Neural progenitor cell (in vitro differentiated cells): ENCODE measurements at regions not wholly inside any gene's neighbourhood (a gene's known extent, or its start where the extent isn't known, plus 50 kb on each side); places are given as distances from the start of the nearest gene placed in this dataset.

Source experiments
- DNase-seq: peaks from one replicate; pipeline ENCODE4 v3.0.0-alpha.2; 2016; ENCODE audit warnings: low spot score
- H2AFZ ChIP-seq: fragments of 200-600 bp; sonication (generic); replicated peaks from 2 replicates; pipeline ENCODE4 v1.6.1; 2016; ENCODE audit warnings: antibody characterized with exemption
- H3F3A ChIP-seq: fragments of 200-600 bp; sonication (generic); 2 replicates; pipeline ENCODE4 v1.6.1; 2016; ENCODE audit warnings: antibody characterized with exemption, low read depth
- H3K27ac ChIP-seq: fragments of 200-600 bp; sonication (generic); 2 replicates; pipeline ENCODE4 v1.5.1; 2016; ENCODE audit warnings: mild to moderate bottlenecking
- H3K27me3 ChIP-seq: fragments of 200-600 bp; sonication (generic); 2 replicates; pipeline ENCODE4 v1.6.1; 2016; ENCODE audit warnings: mild to moderate bottlenecking, moderate library complexity
- H3K36me3 ChIP-seq: fragments of 200-600 bp; sonication (generic); 2 replicates; pipeline ENCODE4 v1.5.1; 2016
- H3K4me1 ChIP-seq: fragments of 200-600 bp; sonication (generic); 2 replicates; pipeline ENCODE4 v1.6.1; 2016; ENCODE audit warnings: mixed run types
- H3K4me2 ChIP-seq: fragments of 200-600 bp; sonication (generic); 2 replicates; pipeline ENCODE4 v1.6.1; 2016
- H3K4me3 ChIP-seq: fragments of 200-600 bp; sonication (generic); 2 replicates; pipeline ENCODE4 v1.5.1; 2016
- H3K79me2 ChIP-seq: fragments of 200-600 bp; sonication (generic); 2 replicates; pipeline ENCODE4 v1.6.1; 2016; ENCODE audit warnings: low read depth
- H3K9ac ChIP-seq: fragments of 200-600 bp; sonication (generic); 2 replicates; pipeline ENCODE4 v1.6.1; 2016
- H3K9me3 ChIP-seq: fragments of 200-600 bp; sonication (generic); 2 replicates; pipeline ENCODE4 v1.5.1; 2016; ENCODE audit warnings: low read depth
- H4K20me1 ChIP-seq: fragments of 200-600 bp; sonication (generic); 2 replicates; pipeline ENCODE4 v1.6.1; 2016; ENCODE audit warnings: low read depth
- H3K27ac Mint-ChIP-seq: 3 replicates; pipeline ENCODE4 v1.8.0; 2021; ENCODE audit warnings: mixed read lengths
- H3K27me3 Mint-ChIP-seq: 2 replicates; pipeline ENCODE4 v1.8.0; 2022; ENCODE audit warnings: low read depth, mild to moderate bottlenecking, inconsistent platforms, moderate library complexity, mixed read lengths; ENCODE audit not compliant: insufficient read depth
- H3K36me3 Mint-ChIP-seq: 3 replicates; pipeline ENCODE4 v1.8.0; 2021; ENCODE audit warnings: mixed read lengths
- H3K4me1 Mint-ChIP-seq: 3 replicates; pipeline ENCODE4 v1.8.0; 2021; ENCODE audit warnings: mixed read lengths
- H3K4me3 Mint-ChIP-seq: 3 replicates; pipeline ENCODE4 v1.8.0; 2021; ENCODE audit warnings: mild to moderate bottlenecking, moderate library complexity, mixed read lengths
- H3K9me3 Mint-ChIP-seq: 3 replicates; pipeline ENCODE4 v1.8.0; 2020; ENCODE audit warnings: mixed read lengths
- EZH2 ChIP-seq: fragments of 200-600 bp; sonication (generic); IDR thresholded peaks from 2 replicates; pipeline ENCODE4 v1.6.1; 2017; ENCODE audit warnings: antibody characterized with exemption, mild to moderate bottlenecking, moderate library complexity
- EZH2phosphoT487 ChIP-seq: fragments of 200-600 bp; sonication (generic); IDR thresholded peaks from 2 replicates; pipeline ENCODE4 v1.6.1; 2017; ENCODE audit warnings: antibody characterized with exemption
- TF ChIP-seq, protein P1 (sequence below): fragments of 200-600 bp; sonication (generic); IDR thresholded peaks from 2 replicates; pipeline ENCODE4 v1.5.1; 2017; ENCODE audit warnings: antibody characterized with exemption, mild to moderate bottlenecking

DNA sequence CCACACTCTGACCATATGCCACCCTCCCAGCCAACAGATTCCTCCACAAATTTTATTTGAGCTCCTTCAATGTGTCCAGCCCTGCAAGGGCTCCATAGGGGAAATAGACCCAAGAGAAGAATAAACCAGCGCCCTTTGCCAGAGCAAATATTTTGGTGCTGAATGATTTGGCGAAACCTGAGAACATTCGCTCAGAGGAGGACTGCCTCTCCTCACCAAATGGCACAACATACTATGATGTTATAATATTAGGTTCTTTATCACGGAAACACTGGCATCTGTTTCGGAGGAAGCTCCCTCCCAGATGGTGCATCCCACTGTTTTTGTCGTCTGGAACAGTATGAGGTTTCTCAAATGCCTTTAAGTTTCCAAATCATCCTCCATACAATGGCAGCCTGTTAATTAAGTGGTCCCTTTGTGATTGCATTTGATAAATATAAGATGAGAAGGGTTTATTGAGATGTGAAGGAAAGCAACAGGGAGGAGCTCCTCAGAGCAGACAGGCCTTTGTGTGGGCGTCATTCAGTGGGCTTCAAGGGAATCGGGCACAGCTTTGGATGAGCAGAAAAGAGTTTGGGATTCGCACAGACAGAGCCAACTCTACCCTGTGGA lies 139.1 kb upstream of the ADRA1B start:
- Histone ChIP-seq H3K4me3 (no peak overlapping the region), H3K27ac (no peak overlapping the region), H3K4me2 (no peak overlapping the region), H3F3A (peaks cover 17% of the 10 kb centered on the region), H3K27me3 (peaks cover 17% of the 10 kb centered on the region), H3K4me1 (peaks cover 14% of the 10 kb centered on the region), H2AFZ (no peak overlapping the region), H3K9ac (no peak overlapping the region), H3K36me3 (no peaks in the 10 kb centered on the region), H3K9me3 (no peaks in the 10 kb centered on the region), H4K20me1 (no peaks in the 10 kb centered on the region), H3K79me2 (no peaks in the 10 kb centered on the region)
- H3K4me3 Mint-ChIP-seq, result no peak overlapping the region
- peaks cover 5% of the 10 kb centered on the region for H3K9me3 Mint-ChIP-seq
- DNase-seq, result no peak
- peaks cover 12% of the 10 kb centered on the region for H3K27me3 Mint-ChIP-seq
- TF ChIP-seq, protein P1, sequence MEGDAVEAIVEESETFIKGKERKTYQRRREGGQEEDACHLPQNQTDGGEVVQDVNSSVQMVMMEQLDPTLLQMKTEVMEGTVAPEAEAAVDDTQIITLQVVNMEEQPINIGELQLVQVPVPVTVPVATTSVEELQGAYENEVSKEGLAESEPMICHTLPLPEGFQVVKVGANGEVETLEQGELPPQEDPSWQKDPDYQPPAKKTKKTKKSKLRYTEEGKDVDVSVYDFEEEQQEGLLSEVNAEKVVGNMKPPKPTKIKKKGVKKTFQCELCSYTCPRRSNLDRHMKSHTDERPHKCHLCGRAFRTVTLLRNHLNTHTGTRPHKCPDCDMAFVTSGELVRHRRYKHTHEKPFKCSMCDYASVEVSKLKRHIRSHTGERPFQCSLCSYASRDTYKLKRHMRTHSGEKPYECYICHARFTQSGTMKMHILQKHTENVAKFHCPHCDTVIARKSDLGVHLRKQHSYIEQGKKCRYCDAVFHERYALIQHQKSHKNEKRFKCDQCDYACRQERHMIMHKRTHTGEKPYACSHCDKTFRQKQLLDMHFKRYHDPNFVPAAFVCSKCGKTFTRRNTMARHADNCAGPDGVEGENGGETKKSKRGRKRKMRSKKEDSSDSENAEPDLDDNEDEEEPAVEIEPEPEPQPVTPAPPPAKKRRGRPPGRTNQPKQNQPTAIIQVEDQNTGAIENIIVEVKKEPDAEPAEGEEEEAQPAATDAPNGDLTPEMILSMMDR, result no peak
- TF ChIP-seq EZH2 (no peak), EZH2phosphoT487 (no peak)
- no peak overlapping the region for H3K27ac Mint-ChIP-seq
- H3K4me1 Mint-ChIP-seq, result peaks cover 6% of the 10 kb centered on the region
- no peaks in the 10 kb centered on the region for H3K36me3 Mint-ChIP-seq

DNA sequence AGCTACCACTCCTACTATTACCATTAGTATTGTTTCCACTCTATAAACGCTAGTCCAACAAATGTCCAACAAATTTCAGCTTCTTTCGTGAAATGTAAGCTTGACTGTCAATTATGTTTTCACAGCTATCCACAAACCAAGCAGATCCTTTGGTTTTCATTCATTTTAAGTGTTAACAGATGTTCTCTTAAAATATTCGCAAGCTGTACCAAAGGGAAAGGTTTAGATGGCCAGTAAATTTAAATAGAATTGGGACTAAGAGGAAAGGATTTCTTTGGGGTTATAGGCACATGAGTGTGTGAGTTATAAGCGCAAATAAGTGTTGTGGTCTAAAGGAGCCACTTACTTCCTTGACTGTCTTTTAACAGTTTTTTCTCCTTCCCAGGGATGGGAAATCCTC lies 136.8 kb upstream of the ADRA1B start:
- H3K79me2 ChIP-seq, result no peaks in the 10 kb centered on the region
- peaks cover 5% of the 10 kb centered on the region for H3K9me3 Mint-ChIP-seq
- peaks cover 9% of the 10 kb centered on the region for H3F3A ChIP-seq
- DNase-seq, result no peak
- H3K27me3 Mint-ChIP-seq, result peaks cover under 1% of the 10 kb centered on the region
- peaks cover 3% of the 10 kb centered on the region for H3K4me1 ChIP-seq
- H3K36me3 Mint-ChIP-seq, result no peaks in the 10 kb centered on the region
- H3K4me3 ChIP-seq, result no peak overlapping the region
- H4K20me1 ChIP-seq, result no peaks in the 10 kb centered on the region
- H3K27ac Mint-ChIP-seq, result no peak overlapping the region
- no peak overlapping the region for H3K4me2 ChIP-seq
- H2AFZ ChIP-seq, result no peak overlapping the region
- no peak overlapping the region for H3K9ac ChIP-seq
- no peaks in the 10 kb centered on the region for H3K9me3 ChIP-seq
- H3K36me3 ChIP-seq, result no peaks in the 10 kb centered on the region
- H3K27me3 ChIP-seq, result peaks cover 4% of the 10 kb centered on the region
- TF ChIP-seq EZH2, result no peak
- TF ChIP-seq EZH2phosphoT487, result no peak
- TF ChIP-seq, protein P1, result no peak
- H3K27ac ChIP-seq, result no peak overlapping the region
- no peak overlapping the region for H3K4me3 Mint-ChIP-seq
- peaks cover 11% of the 10 kb centered on the region for H3K4me1 Mint-ChIP-seq

DNA sequence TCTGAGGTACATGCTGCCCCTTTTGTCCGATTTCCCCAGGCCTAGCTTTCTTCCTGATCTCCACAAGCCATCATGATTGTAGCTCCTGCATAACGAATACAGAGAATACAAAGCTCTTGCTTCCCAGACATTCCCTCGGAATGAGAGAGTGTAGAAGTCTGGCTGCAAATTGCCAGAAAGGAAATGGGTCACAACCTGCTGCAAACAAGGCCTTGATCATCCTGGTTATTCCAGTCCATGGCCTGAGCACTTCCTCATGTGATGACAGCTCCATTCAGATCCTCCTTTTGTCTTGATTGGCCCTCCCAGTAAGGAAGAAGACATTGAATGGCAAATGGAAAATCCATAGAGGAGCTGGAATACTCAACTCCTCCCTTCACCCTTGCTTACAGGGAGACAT lies 136.0 kb upstream of the ADRA1B start:
- H2AFZ ChIP-seq, result no peak overlapping the region
- peaks cover 5% of the 10 kb centered on the region for H3K9me3 Mint-ChIP-seq
- H3K27ac Mint-ChIP-seq, result no peak overlapping the region

More for the DNA sequence above, 136.0 kb upstream of the ADRA1B start:
- Histone ChIP-seq H3K4me3 (no peak overlapping the region), H3K9me3 (no peaks in the 10 kb centered on the region), H4K20me1 (no peaks in the 10 kb centered on the region), H3K9ac (no peak overlapping the region), H3K27me3 (no peaks in the 10 kb centered on the region), H3K27ac (no peak overlapping the region), H3K36me3 (no peaks in the 10 kb centered on the region), H3K79me2 (no peaks in the 10 kb centered on the region), H3F3A (peaks cover 2% of the 10 kb centered on the region), H3K4me2 (no peak overlapping the region), H3K4me1 (no peaks in the 10 kb centered on the region)
- Mint-ChIP-seq H3K4me1 (peaks cover 15% of the 10 kb centered on the region), H3K36me3 (no peaks in the 10 kb centered on the region), H3K4me3 (no peak overlapping the region), H3K27me3 (no peaks in the 10 kb centered on the region)
- DNase-seq, result no peak
- TF ChIP-seq, protein P1, result no peak
- no peak for TF ChIP-seq EZH2phosphoT487
- no peak for TF ChIP-seq EZH2
